Naive thymus-derived CD4-positive, alpha-beta T cell (primary cell): ENCODE measurements at regions not wholly inside any gene's neighbourhood (a gene's known extent, or its start where the extent isn't known, plus 50 kb on each side); places are given as distances from the start of the nearest gene placed in this dataset.
"Not testable (repeated sequence)": the region's sequence is repeated elsewhere in the genome, so short reads cannot be mapped to it uniquely, and the experiment has no call there.

Source experiments
- ATAC-seq: fragments of 150-1000 bp; cut with Tn5 transposase; 2 replicates; pipeline ENCODE4 v1.10.0; 2021; ENCODE audit warnings: mild to moderate bottlenecking, moderate library complexity
- CTCF ChIA-PET: fragments of 350-600 bp; sonication (Branson Sonifier 250); formaldehyde crosslinking; loops from one replicate; lab custom pipeline; 2021; ENCODE audit warnings: antibody characterized with exemption; lab: Charles Lee
- POLR2A ChIA-PET: fragments of 350-600 bp; sonication (Branson Sonifier 250); formaldehyde crosslinking; loops from one replicate; lab custom pipeline; 2021; ENCODE audit warnings: antibody characterized with exemption, inconsistent platforms; lab: Charles Lee
- DNase-seq, 9 donors: peaks; one replicate each; pipeline versions ENCODE4 v3.0.0 to v3.0.0-alpha.2; 2020 to 2022; ENCODE audit warnings: mixed read lengths in 1 of 9
- H3K27ac ChIP-seq: one replicate; pipeline ENCODE4 v1.7.0; 2013; ENCODE audit warnings: mild to moderate bottlenecking, low read depth, low read length, moderate library complexity
- H3K27me3 ChIP-seq, 2 donors: one replicate each; pipeline ENCODE4 v1.7.0; 2013; ENCODE audit warnings: low read length in 2 of 2, mild to moderate bottlenecking in 2 of 2, moderate library complexity in 2 of 2; ENCODE audit not compliant: control insufficient read depth in 2 of 2, insufficient read depth in 2 of 2
- H3K36me3 ChIP-seq, 3 experiments: 1 replicate in 2 of 3; 2 replicates in 1 of 3; pipeline ENCODE4 v1.7.0; 2013; ENCODE audit warnings: low read length in 3 of 3, mild to moderate bottlenecking in 3 of 3, moderate library complexity in 1 of 3; ENCODE audit not compliant: insufficient read depth in 3 of 3, control insufficient read depth in 2 of 3
- H3K4me1 ChIP-seq, 2 donors: one replicate each; pipeline ENCODE4 v1.7.0; 2013; ENCODE audit warnings: low read length in 2 of 2, mild to moderate bottlenecking in 2 of 2, moderate library complexity in 1 of 2; ENCODE audit not compliant: control insufficient read depth in 2 of 2, insufficient read depth in 2 of 2
- H3K4me3 ChIP-seq: 2 replicates; pipeline ENCODE4 v1.7.0; 2013; ENCODE audit warnings: mild to moderate bottlenecking, low read length
- H3K9me3 ChIP-seq, 3 experiments: 1 replicate in 2 of 3; 2 replicates in 1 of 3; pipeline ENCODE4 v1.7.0; 2013; ENCODE audit warnings: low read length in 3 of 3; ENCODE audit not compliant: control insufficient read depth in 2 of 3
- H3K27ac Mint-ChIP-seq, 9 donors: one replicate each; pipeline ENCODE4 v1.8.0; 2020 to 2022; ENCODE audit warnings: mixed read lengths in 9 of 9, mild to moderate bottlenecking in 8 of 9, moderate library complexity in 5 of 9, inconsistent platforms in 2 of 9
- H3K27me3 Mint-ChIP-seq, 5 donors: one replicate each; pipeline ENCODE4 v1.8.0; 2021 to 2022; ENCODE audit warnings: mixed read lengths in 5 of 5, mild to moderate bottlenecking in 1 of 5
- H3K36me3 Mint-ChIP-seq, 5 donors: one replicate each; pipeline ENCODE4 v1.8.0; 2020 to 2022; ENCODE audit warnings: mixed read lengths in 5 of 5, mild to moderate bottlenecking in 3 of 5, inconsistent platforms in 1 of 5
- H3K4me1 Mint-ChIP-seq, 7 donors: one replicate each; pipeline ENCODE4 v1.8.0; 2020 to 2022; ENCODE audit warnings: mixed read lengths in 7 of 7, mild to moderate bottlenecking in 3 of 7, inconsistent platforms in 1 of 7
- H3K4me3 Mint-ChIP-seq, 10 donors: one replicate each; pipeline ENCODE4 v1.8.0; 2020 to 2022; ENCODE audit warnings: mild to moderate bottlenecking in 10 of 10, mixed read lengths in 10 of 10, moderate library complexity in 6 of 10, inconsistent platforms in 2 of 10
- H3K9me3 Mint-ChIP-seq, 11 donors: one replicate each; pipeline ENCODE4 v1.8.0; 2020 to 2022; ENCODE audit warnings: mixed read lengths in 11 of 11, mild to moderate bottlenecking in 4 of 11, inconsistent platforms in 1 of 11, moderate library complexity in 1 of 11
- intact Hi-C, 2 donors: fragments of 100-400 bp; cut with micrococcal nuclease; formaldehyde crosslinking; loops; one replicate each; pipeline ENCODE4 v1.15.1; 2023

GRCh38 chr9:75372499-75373268, 284.4 kb downstream of the OSTF1 start:
- H3K4me3 Mint-ChIP-seq, result no peak overlapping the region
- ChIA-PET CTCF (no interaction called here), POLR2A (no interaction called here)
- ATAC-seq (no peak), DNase-seq (no peak)
- no peaks in the 10 kb centered on the region for H3K36me3 ChIP-seq
- no peak overlapping the region for H3K4me3 ChIP-seq
- intact Hi-C loops, result no loop called here
- H3K27ac Mint-ChIP-seq, result no peak overlapping the region
- H3K4me1 Mint-ChIP-seq, result no peaks in the 10 kb centered on the region
- no peaks in the 10 kb centered on the region for H3K4me1 ChIP-seq
- H3K9me3 ChIP-seq, result no peaks in the 10 kb centered on the region
- H3K27me3 ChIP-seq, result no peaks in the 10 kb centered on the region
- H3K27me3 Mint-ChIP-seq, result peaks cover 0 to 4% (median 3%) of the 10 kb centered on the region in 5 donors
- no peaks in the 10 kb centered on the region for H3K36me3 Mint-ChIP-seq
- H3K9me3 Mint-ChIP-seq, result peaks cover 0 to 7% (median 0%) of the 10 kb centered on the region in 11 donors
- no peak overlapping the region for H3K27ac ChIP-seq

GRCh38 chr9:75376680-75377254, 288.5 kb downstream of the OSTF1 start:
- CTCF ChIA-PET, result no interaction called here

GRCh38 chr9:75378036-75378435, 289.7 kb downstream of the OSTF1 start:
- no peaks in the 10 kb centered on the region for H3K4me1 ChIP-seq
- ChIA-PET CTCF (no interaction called here), POLR2A (no interaction called here)
- H3K27ac ChIP-seq, result no peak overlapping the region
- peaks cover 0 to 5% (median 0%) of the 10 kb centered on the region in 5 donors for H3K27me3 Mint-ChIP-seq
- peaks cover 0 to 13% (median 2%) of the 10 kb centered on the region in 11 donors for H3K9me3 Mint-ChIP-seq
- DNase-seq (no peak), ATAC-seq (no peak)
- no peak overlapping the region for H3K4me3 Mint-ChIP-seq
- H3K27ac Mint-ChIP-seq, result no peak overlapping the region
- H3K9me3 ChIP-seq, result no peaks in the 10 kb centered on the region
- intact Hi-C loops, result no loop called here
- H3K4me3 ChIP-seq, result no peak overlapping the region
- H3K4me1 Mint-ChIP-seq, result no peaks in the 10 kb centered on the region
- H3K27me3 ChIP-seq, result no peaks in the 10 kb centered on the region
- H3K36me3 Mint-ChIP-seq, result peaks cover 0 to 4% (median 0%) of the 10 kb centered on the region in 5 donors
- H3K36me3 ChIP-seq, result no peaks in the 10 kb centered on the region

More at GRCh38 chr9:75376680-75377254, 288.5 kb downstream of the OSTF1 start:
- Mint-ChIP-seq H3K36me3 (peaks cover 0 to 4% (median 0%) of the 10 kb centered on the region in 5 donors), H3K4me1 (no peaks in the 10 kb centered on the region), H3K4me3 (no peak overlapping the region), H3K9me3 (peaks cover 0 to 7% (median 0%) of the 10 kb centered on the region in 11 donors), H3K27ac (no peak overlapping the region), H3K27me3 (peaks cover 0 to 9% (median 0%) of the 10 kb centered on the region in 5 donors)
- no peak for DNase-seq
- no peak overlapping the region for H3K27ac ChIP-seq
- H3K4me1 ChIP-seq, result no peaks in the 10 kb centered on the region
- POLR2A ChIA-PET, result no interaction called here
- H3K36me3 ChIP-seq, result no peaks in the 10 kb centered on the region
- ATAC-seq, result no peak
- H3K9me3 ChIP-seq, result no peaks in the 10 kb centered on the region
- intact Hi-C loops, result no loop called here
- no peak overlapping the region for H3K4me3 ChIP-seq
- no peaks in the 10 kb centered on the region for H3K27me3 ChIP-seq

GRCh38 chr9:75378926-75379325, 290.6 kb downstream of the OSTF1 start:
- Histone ChIP-seq H3K4me1 (no peaks in the 10 kb centered on the region), H3K27ac (no peak overlapping the region), H3K36me3 (no peaks in the 10 kb centered on the region), H3K4me3 (no peak overlapping the region), H3K27me3 (no peaks in the 10 kb centered on the region), H3K9me3 (no peaks in the 10 kb centered on the region)
- ChIA-PET POLR2A (no interaction called here), CTCF (no interaction called here)
- intact Hi-C loops, result no loop called here
- ATAC-seq, result no peak
- H3K27ac Mint-ChIP-seq, result no peak overlapping the region
- H3K4me1 Mint-ChIP-seq, result no peaks in the 10 kb centered on the region
- H3K9me3 Mint-ChIP-seq, result peaks cover 0 to 17% (median 3%) of the 10 kb centered on the region in 11 donors
- no peak overlapping the region for H3K4me3 Mint-ChIP-seq
- DNase-seq, result no peak
- H3K36me3 Mint-ChIP-seq, result peaks cover 0 to 4% (median 0%) of the 10 kb centered on the region in 5 donors
- H3K27me3 Mint-ChIP-seq, result peaks cover 0 to 5% (median 0%) of the 10 kb centered on the region in 5 donors

- Mint-ChIP-seq H3K27ac (no peak overlapping the region), H3K36me3 (peaks cover 0 to 4% (median 0%) of the 10 kb centered on the region in 5 donors), H3K4me1 (no peaks in the 10 kb centered on the region), H3K27me3 (peaks cover 0 to 5% (median 0%) of the 10 kb centered on the region in 5 donors), H3K9me3 (peaks cover 0 to 29% (median 12%) of the 10 kb centered on the region in 11 donors), H3K4me3 (no peak overlapping the region)
- no peak overlapping the region for H3K4me3 ChIP-seq
- DNase-seq (no peak), ATAC-seq (no peak)
- ChIA-PET CTCF (no interaction called here), POLR2A (no interaction called here)
- H3K27ac ChIP-seq, result no peak overlapping the region
- no peaks in the 10 kb centered on the region for H3K27me3 ChIP-seq
- H3K9me3 ChIP-seq, result peaks cover 0 to 11% (median 0%) of the 10 kb centered on the region in 3 experiments
- no peaks in the 10 kb centered on the region for H3K4me1 ChIP-seq
- intact Hi-C loops, result no loop called here
- no peaks in the 10 kb centered on the region for H3K36me3 ChIP-seq
Observed at GRCh38 chr9:75382126-75382525, 293.8 kb downstream of the OSTF1 start.

GRCh38 chr9:75383420-75384034, 295.2 kb downstream of the OSTF1 start:
- H3K4me1 ChIP-seq, H3K27ac ChIP-seq, H3K27me3 Mint-ChIP-seq, ATAC-seq, H3K27ac Mint-ChIP-seq, CTCF ChIA-PET, H3K36me3 ChIP-seq, H3K4me3 Mint-ChIP-seq, H3K4me3 ChIP-seq, H3K27me3 ChIP-seq, DNase-seq, intact Hi-C loops, POLR2A ChIA-PET, H3K36me3 Mint-ChIP-seq, H3K4me1 Mint-ChIP-seq: not testable (repeated sequence)
- peaks cover 0 to 11% (median 0%) of the 10 kb centered on the region in 3 experiments for H3K9me3 ChIP-seq
- H3K9me3 Mint-ChIP-seq, result peaks cover 0 to 29% (median 12%) of the 10 kb centered on the region in 11 donors
